Neural progenitor cell (in vitro differentiated cells): ENCODE measurements at regions not wholly inside any gene's neighbourhood (a gene's known extent, or its start where the extent isn't known, plus 50 kb on each side); places are given as distances from the start of the nearest gene placed in this dataset.
A peak's percentile ranks its signal among the peaks of the same experiment; 100 is the strongest.

ENCODE experiments used
- DNase-seq: peaks from one replicate; pipeline ENCODE4 v3.0.0-alpha.2; 2016; ENCODE audit warnings: low spot score
- H2AFZ ChIP-seq: fragments of 200-600 bp; sonication (generic); replicated peaks from 2 replicates; pipeline ENCODE4 v1.6.1; 2016; ENCODE audit warnings: antibody characterized with exemption
- H3F3A ChIP-seq: fragments of 200-600 bp; sonication (generic); 2 replicates; pipeline ENCODE4 v1.6.1; 2016; ENCODE audit warnings: antibody characterized with exemption, low read depth
- H3K27ac ChIP-seq: fragments of 200-600 bp; sonication (generic); 2 replicates; pipeline ENCODE4 v1.5.1; 2016; ENCODE audit warnings: mild to moderate bottlenecking
- H3K27me3 ChIP-seq: fragments of 200-600 bp; sonication (generic); 2 replicates; pipeline ENCODE4 v1.6.1; 2016; ENCODE audit warnings: mild to moderate bottlenecking, moderate library complexity
- H3K36me3 ChIP-seq: fragments of 200-600 bp; sonication (generic); 2 replicates; pipeline ENCODE4 v1.5.1; 2016
- H3K4me1 ChIP-seq: fragments of 200-600 bp; sonication (generic); 2 replicates; pipeline ENCODE4 v1.6.1; 2016; ENCODE audit warnings: mixed run types
- H3K4me2 ChIP-seq: fragments of 200-600 bp; sonication (generic); 2 replicates; pipeline ENCODE4 v1.6.1; 2016
- H3K4me3 ChIP-seq: fragments of 200-600 bp; sonication (generic); 2 replicates; pipeline ENCODE4 v1.5.1; 2016
- H3K79me2 ChIP-seq: fragments of 200-600 bp; sonication (generic); 2 replicates; pipeline ENCODE4 v1.6.1; 2016; ENCODE audit warnings: low read depth
- H3K9ac ChIP-seq: fragments of 200-600 bp; sonication (generic); 2 replicates; pipeline ENCODE4 v1.6.1; 2016
- H3K9me3 ChIP-seq: fragments of 200-600 bp; sonication (generic); 2 replicates; pipeline ENCODE4 v1.5.1; 2016; ENCODE audit warnings: low read depth
- H4K20me1 ChIP-seq: fragments of 200-600 bp; sonication (generic); 2 replicates; pipeline ENCODE4 v1.6.1; 2016; ENCODE audit warnings: low read depth
- H3K27ac Mint-ChIP-seq: 3 replicates; pipeline ENCODE4 v1.8.0; 2021; ENCODE audit warnings: mixed read lengths
- H3K27me3 Mint-ChIP-seq: 2 replicates; pipeline ENCODE4 v1.8.0; 2022; ENCODE audit warnings: low read depth, mild to moderate bottlenecking, inconsistent platforms, moderate library complexity, mixed read lengths; ENCODE audit not compliant: insufficient read depth
- H3K36me3 Mint-ChIP-seq: 3 replicates; pipeline ENCODE4 v1.8.0; 2021; ENCODE audit warnings: mixed read lengths
- H3K4me1 Mint-ChIP-seq: 3 replicates; pipeline ENCODE4 v1.8.0; 2021; ENCODE audit warnings: mixed read lengths
- H3K4me3 Mint-ChIP-seq: 3 replicates; pipeline ENCODE4 v1.8.0; 2021; ENCODE audit warnings: mild to moderate bottlenecking, moderate library complexity, mixed read lengths
- H3K9me3 Mint-ChIP-seq: 3 replicates; pipeline ENCODE4 v1.8.0; 2020; ENCODE audit warnings: mixed read lengths
- EZH2 ChIP-seq: fragments of 200-600 bp; sonication (generic); IDR thresholded peaks from 2 replicates; pipeline ENCODE4 v1.6.1; 2017; ENCODE audit warnings: antibody characterized with exemption, mild to moderate bottlenecking, moderate library complexity
- EZH2phosphoT487 ChIP-seq: fragments of 200-600 bp; sonication (generic); IDR thresholded peaks from 2 replicates; pipeline ENCODE4 v1.6.1; 2017; ENCODE audit warnings: antibody characterized with exemption
- TF ChIP-seq, protein P1 (sequence below): fragments of 200-600 bp; sonication (generic); IDR thresholded peaks from 2 replicates; pipeline ENCODE4 v1.5.1; 2017; ENCODE audit warnings: antibody characterized with exemption, mild to moderate bottlenecking

DNA sequence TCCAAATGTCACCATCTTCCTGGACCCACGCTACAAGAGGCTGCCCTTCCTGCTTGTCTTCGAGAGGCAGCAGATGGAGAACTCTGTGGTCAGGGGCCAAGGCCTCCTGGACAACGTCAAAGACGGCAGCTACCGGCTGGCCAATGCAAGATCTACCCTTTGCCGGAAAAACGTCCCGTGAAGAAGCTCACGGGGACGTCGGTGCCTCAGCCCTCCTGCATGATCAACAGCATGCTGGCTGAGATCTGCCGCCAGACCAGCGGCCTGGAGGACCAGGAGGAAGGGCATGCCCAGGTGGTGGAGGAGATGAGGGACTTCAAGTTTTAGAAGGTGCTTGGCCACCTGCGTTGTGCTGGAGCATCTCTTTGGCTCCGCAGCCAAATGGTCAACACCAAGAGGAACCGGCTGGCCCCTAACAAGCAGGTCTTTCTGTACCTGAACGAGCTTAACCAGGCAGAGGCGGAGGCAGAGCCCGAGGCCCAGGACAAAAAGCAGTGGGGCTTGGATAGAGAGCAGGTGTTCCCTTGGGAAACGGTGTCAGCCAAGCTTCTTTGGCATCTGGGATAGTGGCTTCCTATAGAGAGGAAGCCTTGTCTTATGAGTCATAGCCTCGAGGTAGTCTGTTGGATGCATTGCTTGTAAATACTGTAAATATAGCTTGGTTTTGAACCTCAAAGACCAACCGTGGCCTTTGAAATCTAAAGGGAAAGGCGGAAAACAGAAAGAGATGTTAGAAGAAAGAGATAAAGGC lies 94.8 kb upstream of the ELOVL6 start:
- Histone ChIP-seq H3K4me2 (no peak overlapping the region), H3F3A (no peaks in the 10 kb centered on the region), H3K27me3 (no peaks in the 10 kb centered on the region), H3K4me3 (no peak overlapping the region), H3K36me3 (no peaks in the 10 kb centered on the region), H3K9me3 (no peaks in the 10 kb centered on the region), H3K79me2 (no peaks in the 10 kb centered on the region), H4K20me1 (no peaks in the 10 kb centered on the region), H2AFZ (no peak overlapping the region), H3K9ac (no peak overlapping the region), H3K27ac (no peak overlapping the region), H3K4me1 (no peaks in the 10 kb centered on the region)
- peaks cover 5% of the 10 kb centered on the region for H3K27me3 Mint-ChIP-seq
- H3K9me3 Mint-ChIP-seq, result no peaks in the 10 kb centered on the region
- H3K4me1 Mint-ChIP-seq, result no peaks in the 10 kb centered on the region
- TF ChIP-seq, protein P1, sequence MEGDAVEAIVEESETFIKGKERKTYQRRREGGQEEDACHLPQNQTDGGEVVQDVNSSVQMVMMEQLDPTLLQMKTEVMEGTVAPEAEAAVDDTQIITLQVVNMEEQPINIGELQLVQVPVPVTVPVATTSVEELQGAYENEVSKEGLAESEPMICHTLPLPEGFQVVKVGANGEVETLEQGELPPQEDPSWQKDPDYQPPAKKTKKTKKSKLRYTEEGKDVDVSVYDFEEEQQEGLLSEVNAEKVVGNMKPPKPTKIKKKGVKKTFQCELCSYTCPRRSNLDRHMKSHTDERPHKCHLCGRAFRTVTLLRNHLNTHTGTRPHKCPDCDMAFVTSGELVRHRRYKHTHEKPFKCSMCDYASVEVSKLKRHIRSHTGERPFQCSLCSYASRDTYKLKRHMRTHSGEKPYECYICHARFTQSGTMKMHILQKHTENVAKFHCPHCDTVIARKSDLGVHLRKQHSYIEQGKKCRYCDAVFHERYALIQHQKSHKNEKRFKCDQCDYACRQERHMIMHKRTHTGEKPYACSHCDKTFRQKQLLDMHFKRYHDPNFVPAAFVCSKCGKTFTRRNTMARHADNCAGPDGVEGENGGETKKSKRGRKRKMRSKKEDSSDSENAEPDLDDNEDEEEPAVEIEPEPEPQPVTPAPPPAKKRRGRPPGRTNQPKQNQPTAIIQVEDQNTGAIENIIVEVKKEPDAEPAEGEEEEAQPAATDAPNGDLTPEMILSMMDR, result no peak
- TF ChIP-seq EZH2phosphoT487, result no peak
- no peak for TF ChIP-seq EZH2
- no peak overlapping the region for H3K27ac Mint-ChIP-seq
- no peak for DNase-seq
- H3K36me3 Mint-ChIP-seq, result no peaks in the 10 kb centered on the region
- H3K4me3 Mint-ChIP-seq, result no peak overlapping the region

DNA sequence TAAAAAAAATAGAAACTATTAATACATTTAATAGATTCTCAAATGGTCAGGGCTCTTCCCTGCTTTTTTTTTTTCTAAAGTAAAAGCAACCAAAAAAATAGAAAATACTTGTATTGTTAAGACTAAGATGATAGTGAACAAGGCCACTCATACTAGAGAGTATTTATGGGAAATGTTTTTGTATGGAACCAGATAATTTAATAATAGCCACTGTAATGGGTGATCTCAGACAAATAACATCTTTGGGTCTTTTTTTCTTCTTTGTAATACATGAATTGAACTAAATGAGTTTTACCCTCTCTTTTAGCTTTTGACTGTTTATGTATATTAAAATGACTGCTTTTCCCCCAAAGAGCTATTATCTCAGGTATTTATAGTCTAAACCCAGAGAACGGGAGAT lies 92.1 kb upstream of the ELOVL6 start:
- Mint-ChIP-seq H3K36me3 (no peaks in the 10 kb centered on the region), H3K9me3 (no peaks in the 10 kb centered on the region), H3K4me1 (no peaks in the 10 kb centered on the region), H3K27me3 (peaks cover 5% of the 10 kb centered on the region), H3K4me3 (no peak overlapping the region), H3K27ac (no peak overlapping the region)
- no peaks in the 10 kb centered on the region for H4K20me1 ChIP-seq
- H3K9me3 ChIP-seq, result no peaks in the 10 kb centered on the region
- no peaks in the 10 kb centered on the region for H3F3A ChIP-seq
- H3K4me2 ChIP-seq, result no peak overlapping the region
- no peak overlapping the region for H3K27ac ChIP-seq
- TF ChIP-seq EZH2phosphoT487, result no peak
- TF ChIP-seq, protein P1, result no peak
- TF ChIP-seq EZH2, result no peak
- H2AFZ ChIP-seq, result no peak overlapping the region
- no peaks in the 10 kb centered on the region for H3K27me3 ChIP-seq
- no peaks in the 10 kb centered on the region for H3K36me3 ChIP-seq
- H3K4me3 ChIP-seq, result no peak overlapping the region
- no peak overlapping the region for H3K9ac ChIP-seq
- H3K79me2 ChIP-seq, result no peaks in the 10 kb centered on the region
- H3K4me1 ChIP-seq, result no peaks in the 10 kb centered on the region
- no peak for DNase-seq

DNA sequence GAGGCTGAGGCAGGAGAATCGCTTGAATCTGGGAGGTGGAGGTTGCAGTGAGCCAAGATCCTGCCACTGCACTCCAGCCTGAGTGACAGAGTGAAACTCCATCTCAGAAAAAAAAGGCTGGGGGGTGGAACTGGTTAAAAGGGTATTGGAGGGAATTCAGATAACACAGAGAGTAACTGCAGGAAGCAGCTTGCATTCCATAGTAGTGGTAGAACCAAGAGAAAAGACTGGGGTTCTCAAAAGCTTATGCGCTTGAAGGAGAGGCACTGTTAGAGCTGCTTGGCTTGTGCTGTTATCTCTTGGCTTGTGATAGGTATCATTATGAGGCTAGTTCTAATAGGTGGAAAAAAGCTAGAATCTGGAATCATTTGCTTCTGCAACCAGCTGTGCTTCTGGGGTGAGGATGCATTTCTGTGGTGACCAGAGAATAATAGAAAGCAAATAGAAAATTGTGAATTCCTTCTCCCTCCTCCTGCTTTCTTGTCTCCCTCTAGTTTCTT lies 91.2 kb upstream of the ELOVL6 start:
- peaks cover 5% of the 10 kb centered on the region for H3K27me3 Mint-ChIP-seq
- H3K4me3 ChIP-seq, result no peak overlapping the region
- no peak overlapping the region for H3K4me3 Mint-ChIP-seq
- H3K4me2 ChIP-seq, result no peak overlapping the region
- H3K4me1 ChIP-seq, result no peaks in the 10 kb centered on the region
- no peaks in the 10 kb centered on the region for H3K36me3 ChIP-seq
- H3K9me3 Mint-ChIP-seq, result no peaks in the 10 kb centered on the region
- H3K9me3 ChIP-seq, result no peaks in the 10 kb centered on the region
- no peaks in the 10 kb centered on the region for H3K4me1 Mint-ChIP-seq
- peak overlapping the region; percentile 64 for H2AFZ ChIP-seq
- H3K36me3 Mint-ChIP-seq, result no peaks in the 10 kb centered on the region
- no peak overlapping the region for H3K27ac ChIP-seq
- no peak overlapping the region for H3K27ac Mint-ChIP-seq
- H4K20me1 ChIP-seq, result no peaks in the 10 kb centered on the region
- H3K79me2 ChIP-seq, result no peaks in the 10 kb centered on the region
- TF ChIP-seq, protein P1, result no peak
- H3K9ac ChIP-seq, result no peak overlapping the region
- no peak for DNase-seq
- no peaks in the 10 kb centered on the region for H3K27me3 ChIP-seq
- H3F3A ChIP-seq, result no peaks in the 10 kb centered on the region
